HG03139 (cell line): ENCODE measurements at regions not wholly inside any gene's neighbourhood (a gene's known extent, or its start where the extent isn't known, plus 50 kb on each side); places are given as distances from the start of the nearest gene placed in this dataset.

Experiments
- ATAC-seq: cut with Tn5 transposase; IDR thresholded peaks from one replicate; pipeline ENCODE4 v1.9.1; 2021; ENCODE audit not compliant: unreplicated experiment

- ATAC-seq = no peak
Measured at GRCh38 chr12:59839514-59839913, 243.7 kb downstream of the SLC16A7 start.

DNA sequence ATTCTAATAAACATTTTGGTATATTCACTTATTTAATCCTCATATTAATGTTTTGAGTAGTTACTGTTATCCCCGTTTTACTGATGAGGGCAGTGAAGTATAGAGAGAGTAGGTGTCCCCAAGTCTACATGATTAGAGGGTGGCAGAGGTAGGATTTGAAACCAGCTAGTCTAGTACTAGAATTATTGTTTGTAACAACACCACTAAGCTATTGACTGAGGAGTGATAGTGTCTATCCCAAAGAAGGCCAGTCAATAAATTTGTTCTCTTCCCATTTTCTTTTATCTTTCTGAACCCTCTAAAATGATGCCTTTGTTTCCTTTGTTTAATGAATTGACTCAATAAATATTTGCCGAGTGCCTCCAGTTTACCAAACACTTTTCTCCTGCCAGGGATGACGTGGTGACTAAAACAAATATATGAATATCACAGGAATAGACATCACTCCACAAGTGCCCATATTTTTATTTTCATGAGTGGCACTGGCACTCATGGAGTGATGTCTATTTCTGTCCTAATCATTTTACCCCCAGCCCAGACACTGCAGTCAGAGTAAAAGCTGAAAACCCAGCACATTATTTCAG is 247.5 kb downstream of the SLC16A7 start:
- ATAC-seq = no peak

GRCh38 chr12:59844750-59845149 is 248.9 kb downstream of the SLC16A7 start:
- no peak for ATAC-seq

DNA sequence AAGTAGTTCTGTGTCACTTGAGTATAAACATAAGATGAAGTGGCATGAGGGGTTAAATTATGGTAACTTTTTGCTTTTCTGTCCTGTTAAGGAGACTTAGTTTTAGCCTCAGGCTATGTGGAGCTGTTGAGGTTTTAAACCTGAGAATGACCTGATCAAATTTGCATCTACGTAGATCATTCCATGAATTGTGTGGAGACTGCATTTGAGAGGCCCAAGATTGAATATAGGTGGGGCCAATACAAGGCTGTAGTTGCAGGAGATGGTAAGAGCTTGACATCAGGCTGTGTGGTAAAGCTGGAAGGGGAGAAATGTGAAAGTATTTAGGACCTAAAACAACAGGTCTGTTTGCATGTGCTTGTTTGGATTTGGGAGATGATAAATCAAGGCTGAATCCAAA is 249.5 kb downstream of the SLC16A7 start:
- ATAC-seq = no peak

DNA sequence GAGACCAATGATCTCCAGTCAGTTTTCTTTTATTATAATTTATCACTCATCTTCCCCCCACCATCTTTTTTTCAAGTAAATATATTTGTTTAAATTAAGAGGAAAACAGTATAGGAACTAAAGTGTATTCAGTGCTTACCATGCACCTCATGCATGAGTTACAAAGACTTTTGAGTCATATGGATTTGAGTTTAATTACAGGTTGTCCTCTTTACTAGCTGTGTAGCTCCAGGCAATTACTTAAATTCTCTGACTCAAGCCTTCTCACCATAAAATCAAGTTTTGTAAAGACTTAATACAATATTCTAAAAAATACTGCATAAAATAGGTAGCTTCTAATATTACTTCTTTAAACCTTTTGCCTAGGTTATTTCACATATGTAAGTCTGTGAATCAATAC is 251.3 kb downstream of the SLC16A7 start:
- no peak for ATAC-seq

- ATAC-seq = no peak
Measured at GRCh38 chr12:59850268-59850667, 254.4 kb downstream of the SLC16A7 start.

DNA sequence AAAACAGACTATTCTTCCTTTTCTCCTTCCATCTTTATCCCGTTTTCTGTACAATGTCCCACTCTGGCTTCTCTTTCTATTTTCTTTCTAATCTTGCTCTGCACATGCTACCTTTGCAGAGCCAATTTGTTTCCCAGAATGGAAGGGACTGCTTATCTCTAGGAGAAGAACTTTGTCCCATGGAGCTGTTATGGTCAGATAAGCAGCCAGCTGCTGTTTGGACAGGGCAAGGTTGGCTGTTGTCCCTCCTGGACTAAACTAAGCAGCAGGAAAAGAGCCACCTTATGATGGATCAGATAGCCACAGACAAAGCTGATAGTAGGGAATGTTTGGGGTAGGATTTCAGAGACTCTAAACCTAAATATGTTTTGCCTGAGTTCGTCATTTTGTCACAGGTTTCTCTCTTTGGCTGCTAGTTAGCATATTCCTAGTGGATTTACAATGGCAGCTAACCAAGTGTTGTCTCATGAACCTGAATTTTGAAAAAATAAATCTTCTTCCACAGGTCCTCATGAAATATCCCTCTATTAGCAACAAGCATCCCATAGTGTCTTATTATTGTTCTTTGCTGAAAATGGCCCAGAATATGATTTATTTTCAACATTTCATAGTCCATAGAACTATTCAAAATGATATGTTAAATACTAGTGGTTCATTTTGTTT is 262.8 kb downstream of the SLC16A7 start:
- ATAC-seq = no peak

- no peak for ATAC-seq
Measured at GRCh38 chr12:59859171-59859510, 263.3 kb downstream of the SLC16A7 start.

DNA sequence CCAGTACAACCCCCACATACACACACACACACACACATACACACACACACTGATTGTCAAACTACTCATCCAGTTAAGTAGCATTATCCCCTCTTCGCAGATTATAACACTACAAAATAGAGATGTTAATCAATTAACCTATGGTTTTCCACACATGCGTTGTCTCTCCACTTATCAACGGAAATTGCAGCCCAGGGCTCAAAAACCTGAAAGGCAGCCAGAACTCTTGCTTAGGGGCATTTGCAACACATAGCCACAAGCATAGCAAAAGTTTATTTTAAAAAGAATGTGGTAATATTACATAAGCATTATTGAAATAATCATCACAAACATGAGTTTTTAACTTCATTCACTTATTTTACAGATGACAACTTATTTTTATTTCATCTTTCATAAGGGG is 265.8 kb downstream of the SLC16A7 start:
- ATAC-seq = no peak

DNA sequence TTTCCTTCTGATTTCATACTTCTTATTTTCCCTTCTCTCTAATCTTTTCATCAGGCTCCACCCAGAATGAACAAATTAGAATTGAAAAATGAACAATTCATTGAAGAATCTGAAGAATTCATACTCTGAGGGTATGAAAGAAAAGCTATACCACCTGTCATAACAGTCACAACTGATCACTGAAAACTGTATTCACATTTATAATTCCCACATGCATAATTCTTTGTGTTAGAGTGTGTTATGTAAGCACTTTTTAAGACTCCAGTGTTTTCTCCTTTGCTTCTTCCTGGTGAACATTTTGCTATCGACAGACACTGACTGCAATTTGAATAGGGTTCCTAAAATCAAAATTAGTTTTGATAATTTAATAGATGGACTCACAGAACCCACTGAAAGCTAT is 271.2 kb downstream of the SLC16A7 start:
- ATAC-seq = no peak

DNA sequence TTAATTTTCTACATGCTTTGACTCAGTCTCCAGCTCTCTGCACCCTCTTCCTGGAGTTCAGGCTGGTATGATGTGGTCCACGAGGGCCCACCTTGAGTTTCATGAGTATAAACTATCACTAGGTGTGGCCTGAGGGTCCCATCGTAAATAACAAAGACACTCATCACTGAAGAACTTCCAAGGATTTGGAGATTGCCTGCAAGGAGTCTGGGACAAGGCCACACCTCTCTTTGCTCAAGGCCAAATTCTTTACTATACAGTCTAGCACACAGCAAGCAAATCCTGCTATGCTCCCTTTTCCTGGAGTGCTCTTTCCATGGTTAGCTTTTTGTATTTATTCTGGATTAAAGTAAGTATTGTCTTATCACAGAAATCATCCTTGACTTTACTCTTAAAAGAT is 271.9 kb downstream of the SLC16A7 start:
- ATAC-seq = no peak

DNA sequence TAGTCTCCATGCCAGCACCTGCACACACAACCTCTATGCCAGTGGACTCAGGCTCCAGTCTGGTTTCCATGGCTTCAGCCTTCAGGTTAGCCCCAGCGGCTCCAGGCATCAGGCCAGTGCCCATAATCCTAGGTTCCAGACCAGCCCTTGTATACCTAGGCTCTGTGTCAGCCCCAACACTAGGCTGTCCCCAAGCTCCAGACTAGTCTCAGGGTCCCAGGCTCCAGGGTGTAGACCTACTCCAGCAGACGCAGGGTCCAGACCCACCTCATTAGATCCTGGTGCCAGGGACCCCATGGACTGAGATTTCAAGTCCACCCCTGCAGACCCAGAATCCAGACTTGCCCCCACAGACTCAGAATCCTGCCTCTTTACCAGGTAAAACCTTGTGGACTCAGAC is 275.9 kb downstream of the SLC16A7 start:
- no peak for ATAC-seq

- no peak for ATAC-seq
Measured at GRCh38 chr12:59873136-59873535, 277.3 kb downstream of the SLC16A7 start.

GRCh38 chr12:59874781-59875180 is 279.0 kb downstream of the SLC16A7 start:
- ATAC-seq = no peak

GRCh38 chr12:59886131-59886733 is 290.4 kb downstream of the SLC16A7 start:
- no peak for ATAC-seq

GRCh38 chr12:59887178-59887577 is 291.3 kb downstream of the SLC16A7 start:
- no peak for ATAC-seq

DNA sequence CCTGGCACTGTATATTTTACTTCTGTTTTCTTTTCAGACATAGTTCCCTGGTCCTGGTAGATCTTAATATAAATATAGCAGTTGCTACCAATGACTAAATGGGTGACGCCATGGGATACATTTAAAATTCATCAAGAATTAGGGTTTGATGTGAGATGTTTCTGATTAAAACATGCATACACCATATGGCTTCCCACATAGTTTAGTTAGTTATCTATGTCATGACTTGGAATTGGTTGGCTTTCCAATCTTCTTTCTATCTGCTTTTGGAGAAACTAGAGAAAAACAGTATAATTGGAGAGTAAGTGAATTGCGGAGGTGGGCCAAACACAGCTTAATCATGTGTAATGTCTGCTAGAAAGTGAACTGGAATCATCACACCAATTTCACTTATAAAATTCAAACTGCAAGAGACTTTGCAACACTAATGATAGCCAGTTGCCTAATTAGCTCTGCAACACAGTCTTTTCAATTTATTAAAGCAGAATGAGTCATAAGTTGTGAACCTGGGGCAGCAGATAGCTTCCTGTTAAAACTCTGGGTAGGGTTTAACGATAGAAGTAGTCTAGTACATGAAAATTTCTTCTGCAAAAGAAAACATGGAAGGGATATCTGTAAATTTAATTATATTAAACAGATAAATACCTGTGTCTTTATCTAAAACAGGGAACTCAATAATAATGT is 295.2 kb downstream of the SLC16A7 start:
- no peak for ATAC-seq

GRCh38 chr12:59895166-59895775 is 299.4 kb downstream of the SLC16A7 start:
- ATAC-seq = no peak

GRCh38 chr12:59904874-59905521 is 309.2 kb downstream of the SLC16A7 start:
- ATAC-seq = no peak

DNA sequence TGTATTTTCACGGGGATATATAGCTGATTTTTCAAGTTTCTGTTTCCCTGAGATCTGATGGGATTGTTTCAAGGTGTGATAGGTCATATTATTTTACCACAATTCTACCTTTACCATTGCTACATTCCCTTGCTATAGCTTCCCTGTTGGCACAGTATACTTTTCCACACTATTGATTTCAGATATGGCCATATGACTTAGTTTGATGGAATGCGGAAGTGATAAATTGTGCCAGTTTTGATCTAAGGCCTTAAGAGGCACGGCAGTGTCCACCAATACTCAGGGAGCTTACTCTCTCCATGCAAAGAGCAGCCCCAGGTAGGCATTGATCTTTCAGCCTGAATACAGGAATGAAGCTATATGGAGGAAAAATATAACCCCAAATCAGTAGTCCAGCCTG is 315.7 kb downstream of the SLC16A7 start:
- no peak for ATAC-seq

- no peak for ATAC-seq
Measured at GRCh38 chr12:59916988-59917387, 321.2 kb downstream of the SLC16A7 start.
